ES-I3 (cell line): ENCODE measurements at regions not wholly inside any gene's neighbourhood (a gene's known extent, or its start where the extent isn't known, plus 50 kb on each side); places are given as distances from the start of the nearest gene placed in this dataset.
"Not testable (repeated sequence)": the region's sequence is repeated elsewhere in the genome, so short reads cannot be mapped to it uniquely, and the experiment has no call there.

Experiments
- H3K36me3 ChIP-seq: 2 replicates; pipeline ENCODE4 v1.6.1; 2013; ENCODE audit warnings: mild to moderate bottlenecking, low read length, control low read depth, moderate library complexity; ENCODE audit not compliant: insufficient read depth
- H3K4me1 ChIP-seq: 2 replicates; pipeline ENCODE4 v1.6.1; 2013; ENCODE audit warnings: mild to moderate bottlenecking, control low read depth, low read length; ENCODE audit not compliant: insufficient read depth
- H3K9ac ChIP-seq: 2 replicates; pipeline ENCODE4 v1.6.1; 2013; ENCODE audit warnings: low read depth, mild to moderate bottlenecking, low read length, moderate library complexity
- H3K9me3 ChIP-seq: 2 replicates; pipeline ENCODE4 v1.6.1; 2013; ENCODE audit warnings: mild to moderate bottlenecking, low read length, moderate library complexity; ENCODE audit not compliant: control insufficient read depth, insufficient read depth

- Histone ChIP-seq H3K9ac (no peak overlapping the region), H3K9me3 (no peaks in the 10 kb centered on the region), H3K36me3 (no peaks in the 10 kb centered on the region), H3K4me1 (peaks cover 17% of the 10 kb centered on the region)
Observed at GRCh38 chr10:128576943-128577670, 450.9 kb upstream of the MKI67 start.

- Histone ChIP-seq H3K9ac (no peak overlapping the region), H3K9me3 (no peaks in the 10 kb centered on the region), H3K4me1 (peaks cover 17% of the 10 kb centered on the region), H3K36me3 (no peaks in the 10 kb centered on the region)
Observed at GRCh38 chr10:128577958-128578750, 451.9 kb upstream of the MKI67 start.

- Histone ChIP-seq H3K4me1 (peaks cover 17% of the 10 kb centered on the region), H3K36me3 (no peaks in the 10 kb centered on the region), H3K9me3 (no peaks in the 10 kb centered on the region), H3K9ac (no peak overlapping the region)
Observed at GRCh38 chr10:128578766-128579165, 452.5 kb upstream of the MKI67 start.

- no peak overlapping the region for H3K9ac ChIP-seq
- H3K9me3 ChIP-seq, result no peaks in the 10 kb centered on the region
- H3K36me3 ChIP-seq, result no peaks in the 10 kb centered on the region
- H3K4me1 ChIP-seq, result peaks cover 17% of the 10 kb centered on the region
Observed at GRCh38 chr10:128579280-128579865, 453.1 kb upstream of the MKI67 start.

- no peaks in the 10 kb centered on the region for H3K9me3 ChIP-seq
- peaks cover 17% of the 10 kb centered on the region for H3K4me1 ChIP-seq
- no peaks in the 10 kb centered on the region for H3K36me3 ChIP-seq
- H3K9ac ChIP-seq, result no peak overlapping the region
Observed at GRCh38 chr10:128579901-128580300, 453.7 kb upstream of the MKI67 start.

- not testable (repeated sequence) for H3K4me1 ChIP-seq, H3K9me3 ChIP-seq, H3K36me3 ChIP-seq, H3K9ac ChIP-seq
Observed at GRCh38 chr10:128583125-128583524, 456.9 kb upstream of the MKI67 start.

GRCh38 chr10:128586599-128586998 lies 460.4 kb upstream of the MKI67 start:
- not testable (repeated sequence) for H3K36me3 ChIP-seq, H3K4me1 ChIP-seq, H3K9me3 ChIP-seq, H3K9ac ChIP-seq

- H3K9ac ChIP-seq, result no peak overlapping the region
- H3K4me1 ChIP-seq, result no peaks in the 10 kb centered on the region
Observed at GRCh38 chr10:128587689-128588088, 461.5 kb upstream of the MKI67 start.

GRCh38 chr10:128588402-128588801 lies 462.2 kb upstream of the MKI67 start:
- no peaks in the 10 kb centered on the region for H3K36me3 ChIP-seq
- H3K9ac ChIP-seq, result no peak overlapping the region
- H3K9me3 ChIP-seq, result no peaks in the 10 kb centered on the region
- H3K4me1 ChIP-seq, result no peaks in the 10 kb centered on the region

More at GRCh38 chr10:128587689-128588088, 461.5 kb upstream of the MKI67 start:
- no peaks in the 10 kb centered on the region for H3K36me3 ChIP-seq
- H3K9me3 ChIP-seq, result no peaks in the 10 kb centered on the region

- no peak overlapping the region for H3K9ac ChIP-seq
- H3K36me3 ChIP-seq, result no peaks in the 10 kb centered on the region
- H3K9me3 ChIP-seq, result no peaks in the 10 kb centered on the region
- H3K4me1 ChIP-seq, result no peaks in the 10 kb centered on the region
Observed at GRCh38 chr10:128594688-128595087, 468.5 kb upstream of the MKI67 start.

GRCh38 chr10:128596906-128597305 lies 470.7 kb upstream of the MKI67 start:
- H3K9ac ChIP-seq, result no peak overlapping the region
- H3K36me3 ChIP-seq, result no peaks in the 10 kb centered on the region
- H3K9me3 ChIP-seq, result no peaks in the 10 kb centered on the region
- H3K4me1 ChIP-seq, result no peaks in the 10 kb centered on the region

- H3K36me3 ChIP-seq, result no peaks in the 10 kb centered on the region
- H3K4me1 ChIP-seq, result no peaks in the 10 kb centered on the region
- H3K9ac ChIP-seq, result no peak overlapping the region
- no peaks in the 10 kb centered on the region for H3K9me3 ChIP-seq
Observed at GRCh38 chr10:128599030-128599429, 472.8 kb upstream of the MKI67 start.

- H3K9ac ChIP-seq, result no peak overlapping the region
- no peaks in the 10 kb centered on the region for H3K36me3 ChIP-seq
- H3K9me3 ChIP-seq, result no peaks in the 10 kb centered on the region
- no peaks in the 10 kb centered on the region for H3K4me1 ChIP-seq
Observed at GRCh38 chr10:128599538-128599937, 473.3 kb upstream of the MKI67 start.

GRCh38 chr10:128602183-128602582 lies 476.0 kb upstream of the MKI67 start:
- Histone ChIP-seq H3K4me1 (no peaks in the 10 kb centered on the region), H3K9ac (no peak overlapping the region), H3K9me3 (no peaks in the 10 kb centered on the region), H3K36me3 (no peaks in the 10 kb centered on the region)

GRCh38 chr10:128604025-128604424 lies 477.8 kb upstream of the MKI67 start:
- H3K36me3 ChIP-seq, result no peaks in the 10 kb centered on the region
- H3K9ac ChIP-seq, result no peak overlapping the region
- no peaks in the 10 kb centered on the region for H3K4me1 ChIP-seq
- H3K9me3 ChIP-seq, result no peaks in the 10 kb centered on the region
